Endothelial cell of umbilical vein (primary cell): ENCODE measurements at regions not wholly inside any gene's neighbourhood (a gene's known extent, or its start where the extent isn't known, plus 50 kb on each side); places are given as distances from the start of the nearest gene placed in this dataset.

Source experiments
- BruUV-seq: library from RNA; stranded (reverse); fragments of 400-500 nt; replicated peaks from 2 replicates; lab custom pipeline; 2021; lab: Mats Ljungman, UMichigan
- CTCF ChIA-PET: fragments of 300-600, 350-600 bp; sonication (Branson Sonifier 250); formaldehyde crosslinking; loops from one replicate; lab custom pipeline; 2021; ENCODE audit warnings: antibody characterized with exemption, inconsistent platforms; lab: Charles Lee
- POLR2A ChIA-PET: fragments of 300-600, 350-600 bp; sonication (Branson Sonifier 250); formaldehyde crosslinking; loops from one replicate; lab custom pipeline; 2021; ENCODE audit warnings: antibody characterized with exemption, inconsistent platforms; lab: Charles Lee
- DNase-seq: peaks from one replicate; pipeline ENCODE4 v3.0.0-alpha.2; 2011; ENCODE audit warnings: low read depth, low spot score
- FAIRE-seq: peaks from 2 replicates; lab custom pipeline; 2011; peaks lifted over from hg19 to GRCh38; lab: Jason Lieb, UNC
- H2AFZ ChIP-seq: 2 replicates; pipeline ENCODE4 v1.6.0; 2012; ENCODE audit warnings: low read depth, low read length, control low read depth, inconsistent platforms
- H3K27ac ChIP-seq: 2 replicates; pipeline ENCODE4 v1.5.1; 2011; ENCODE audit warnings: low read depth, mild to moderate bottlenecking, control low read depth, low read length, moderate library complexity; ENCODE audit not compliant: insufficient read depth
- H3K27me3 ChIP-seq, 2 experiments: 2 replicates each; pipeline versions ENCODE4 v1.6.0 to v1.6.1; 2011; ENCODE audit warnings: low read length in 2 of 2, mixed read lengths in 1 of 2; ENCODE audit not compliant: control insufficient read depth in 2 of 2, insufficient read depth in 2 of 2
- H3K36me3 ChIP-seq, 2 experiments: 2 replicates in 1 of 2; 3 replicates in 1 of 2; pipeline ENCODE4 v1.5.1; 2011; ENCODE audit warnings: low read length in 2 of 2, mild to moderate bottlenecking in 1 of 2, moderate library complexity in 1 of 2; ENCODE audit not compliant: control insufficient read depth in 2 of 2, insufficient read depth in 2 of 2; ENCODE audit errors: extremely low read depth in 1 of 2
- H3K4me1 ChIP-seq: 3 replicates; pipeline ENCODE4 v1.5.1; 2011; ENCODE audit warnings: mild to moderate bottlenecking, low read length; ENCODE audit not compliant: control insufficient read depth, insufficient read depth; ENCODE audit errors: extremely low read depth
- H3K4me2 ChIP-seq: 2 replicates; pipeline ENCODE4 v1.6.1; 2011; ENCODE audit warnings: low read length, control low read depth, mixed read lengths; ENCODE audit not compliant: insufficient read depth
- H3K4me3 ChIP-seq, 3 experiments: fragments of 200-600 bp in 1 of 3; sonication (generic), shearing (Covaris generic) in 1 of 3; replicated peaks in 1 of 3; 2 replicates each; pipeline ENCODE4 v1.5.1; 2011 to 2016; ENCODE audit warnings: control low read depth in 3 of 3, low read length in 3 of 3, mild to moderate bottlenecking in 2 of 3, inconsistent platforms in 1 of 3, low read depth in 1 of 3, moderate library complexity in 1 of 3; ENCODE audit not compliant: insufficient read depth in 1 of 3
- H3K79me2 ChIP-seq: 2 replicates; pipeline ENCODE4 v1.6.0; 2012; ENCODE audit warnings: low read length, inconsistent platforms; ENCODE audit not compliant: control insufficient read depth, insufficient read depth
- H3K9ac ChIP-seq: replicated peaks from 2 replicates; pipeline ENCODE3; 2011; ENCODE audit warnings: low read length, control low read depth; ENCODE audit not compliant: insufficient read depth; ENCODE audit errors: extremely low read depth
- H3K9me1 ChIP-seq: replicated peaks from 3 replicates; pipeline ENCODE4 v1.6.0; 2011; ENCODE audit warnings: mild to moderate bottlenecking, low read length; ENCODE audit not compliant: control insufficient read depth, insufficient read depth; ENCODE audit errors: extremely low read depth
- H3K9me3 ChIP-seq: replicated peaks from 2 replicates; pipeline ENCODE4 v1.5.1; 2012; ENCODE audit warnings: low read length, inconsistent platforms; ENCODE audit not compliant: control insufficient read depth, insufficient read depth
- H4K20me1 ChIP-seq: replicated peaks from 2 replicates; pipeline ENCODE3; 2011; ENCODE audit warnings: mild to moderate bottlenecking, low read length; ENCODE audit not compliant: control insufficient read depth, insufficient read depth; ENCODE audit errors: extremely low read depth
- CTCF ChIP-seq, 2 donors: IDR thresholded peaks; 1 replicate in 1 of 2; 2 replicates in 1 of 2; pipeline ENCODE4 v1.5.1; 2011; ENCODE audit warnings: low read length in 2 of 2, mild to moderate bottlenecking in 2 of 2, moderate library complexity in 2 of 2, control low read depth in 1 of 2, inconsistent platforms in 1 of 2, low read depth in 1 of 2; ENCODE audit not compliant: insufficient read depth in 1 of 2; ENCODE audit errors: extremely low read depth in 1 of 2
- EZH2 ChIP-seq: IDR thresholded peaks from 2 replicates; pipeline ENCODE4 v1.6.1; 2012; ENCODE audit warnings: borderline replicate concordance, low read depth, mild to moderate bottlenecking, moderate library complexity, low read length, inconsistent platforms; ENCODE audit not compliant: severe bottlenecking
- FOS ChIP-seq: IDR thresholded peaks from 2 replicates; pipeline ENCODE4 v1.6.1; 2011; ENCODE audit warnings: mild to moderate bottlenecking, low read length, moderate library complexity, borderline replicate concordance; ENCODE audit not compliant: insufficient read depth
- GATA2 ChIP-seq: IDR thresholded peaks from 2 replicates; pipeline ENCODE4 v1.7.0; 2011; ENCODE audit warnings: low read depth, mild to moderate bottlenecking, moderate library complexity, mixed read lengths, low read length; ENCODE audit not compliant: insufficient read length, insufficient read depth
- JUN ChIP-seq: IDR thresholded peaks from 2 replicates; pipeline ENCODE4 v1.6.1; 2011; ENCODE audit warnings: borderline replicate concordance, low read depth; ENCODE audit not compliant: insufficient read length, insufficient read depth
- MAX ChIP-seq: IDR thresholded peaks from 2 replicates; pipeline ENCODE4 v1.6.1; 2011; ENCODE audit not compliant: insufficient read depth, insufficient read length
- MYC ChIP-seq: IDR thresholded peaks from one replicate; pipeline ENCODE4 v1.6.1; 2011; ENCODE audit warnings: mild to moderate bottlenecking, low read depth, low read length
- POLR2A ChIP-seq: IDR thresholded peaks from 2 replicates; pipeline ENCODE4 v1.6.1; 2012; ENCODE audit warnings: low read depth, mild to moderate bottlenecking, control low read depth, low read length
- POLR2AphosphoS5 ChIP-seq: IDR thresholded peaks from 2 replicates; pipeline ENCODE4 v1.6.1; 2012; ENCODE audit warnings: low read depth, mild to moderate bottlenecking, control low read depth, low read length, moderate library complexity; ENCODE audit not compliant: insufficient read depth
- dilution Hi-C: fragments of 300-500 bp; cut with MboI; formaldehyde crosslinking; loops from one replicate; pipeline ENCODE4 v1.15.0; 2019; ENCODE audit warnings: low sequenced_read_pairs; ENCODE audit not compliant: extremely low pct_ligation_motif_present
- intact Hi-C: fragments of 100-400 bp; cut with micrococcal nuclease; formaldehyde crosslinking; loops from one replicate; pipeline ENCODE4 v1.10.0; 2022

DNA sequence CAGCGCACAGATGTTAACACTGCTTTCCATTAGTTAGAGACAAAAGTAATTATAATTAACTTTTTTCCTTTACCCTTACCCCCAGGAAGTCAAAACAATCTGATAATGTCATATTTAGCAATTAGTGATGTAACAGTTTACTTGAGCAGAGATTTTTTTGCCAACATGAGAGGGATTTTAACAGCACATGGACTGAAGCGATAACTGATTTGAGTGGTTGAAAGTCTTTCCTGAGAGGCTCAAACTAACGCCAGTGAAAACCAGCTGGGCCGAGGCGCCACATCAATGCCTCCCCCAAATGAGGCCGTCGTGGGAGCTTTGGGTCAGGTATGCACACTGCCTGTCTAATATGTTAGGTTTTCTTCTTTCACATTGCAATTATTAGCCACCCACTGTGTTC lies 469.9 kb upstream of the SMIM21 start:
- Histone ChIP-seq H3K9me1 (no peaks in the 10 kb centered on the region), H3K27ac (no peak overlapping the region), H2AFZ (no peak overlapping the region), H4K20me1 (no peaks in the 10 kb centered on the region), H3K4me3 (no peak overlapping the region), H3K9me3 (peaks cover 4% of the 10 kb centered on the region), H3K4me2 (no peak overlapping the region), H3K36me3 (no peaks in the 10 kb centered on the region), H3K4me1 (no peaks in the 10 kb centered on the region), H3K79me2 (no peaks in the 10 kb centered on the region), H3K27me3 (no peaks in the 10 kb centered on the region), H3K9ac (no peak overlapping the region)
- dilution Hi-C loops, result no loop called here
- no TSS peak for BruUV-seq
- CTCF ChIA-PET, result no interaction called here
- intact Hi-C loops, result no loop called here
- POLR2A ChIA-PET, result no interaction called here
- no peak for TF ChIP-seq MAX
- no peak for TF ChIP-seq POLR2A
- TF ChIP-seq EZH2, result no peak
- no peak for TF ChIP-seq MYC
- no peak for TF ChIP-seq FOS
- TF ChIP-seq JUN, result no peak
- TF ChIP-seq POLR2AphosphoS5, result no peak
- TF ChIP-seq CTCF (IDR thresholded peaks at IDR 0.05; ENCODE audit: extremely low read depth in 1 of 2, insufficient read depth in 1 of 2, low read depth in 1 of 2, low read length in 2 of 2), result no peak
- no peak for TF ChIP-seq GATA2
- DNase-seq (no peak), FAIRE-seq (no peak)
